Upper lobe of left lung (tissue), 4 donors: ENCODE measurements at regions not wholly inside any gene's neighbourhood (a gene's known extent, or its start where the extent isn't known, plus 50 kb on each side); places are given as distances from the start of the nearest gene placed in this dataset.

Experiments used
- EP300 ChIP-seq, 4 donors: sonication (generic); formaldehyde crosslinking; IDR thresholded peaks; one replicate each; pipeline ENCODE4 v1.5.1; 2017; ENCODE audit warnings: antibody characterized with exemption in 4 of 4, control low read depth in 2 of 4
- POLR2A ChIP-seq, 4 donors: fragments of 450-650 bp; IDR thresholded peaks; one replicate each; pipeline ENCODE4 v1.5.1; 2016 to 2017; ENCODE audit warnings: antibody characterized with exemption in 4 of 4, mild to moderate bottlenecking in 2 of 4
- TF ChIP-seq, protein P1 (sequence below), 6 experiments: fragments of 450-650 bp in 4 of 6; fragments of 200-600 bp in 2 of 6; sonication (generic) in 2 of 6; IDR thresholded peaks; one replicate each; pipeline ENCODE4 v1.5.1; 2016 to 2019; ENCODE audit warnings: antibody characterized with exemption in 6 of 6

GRCh38 chr10:22803261-22803885 is 89.0 kb upstream of the PIP4K2A start:
- TF ChIP-seq, protein P1, sequence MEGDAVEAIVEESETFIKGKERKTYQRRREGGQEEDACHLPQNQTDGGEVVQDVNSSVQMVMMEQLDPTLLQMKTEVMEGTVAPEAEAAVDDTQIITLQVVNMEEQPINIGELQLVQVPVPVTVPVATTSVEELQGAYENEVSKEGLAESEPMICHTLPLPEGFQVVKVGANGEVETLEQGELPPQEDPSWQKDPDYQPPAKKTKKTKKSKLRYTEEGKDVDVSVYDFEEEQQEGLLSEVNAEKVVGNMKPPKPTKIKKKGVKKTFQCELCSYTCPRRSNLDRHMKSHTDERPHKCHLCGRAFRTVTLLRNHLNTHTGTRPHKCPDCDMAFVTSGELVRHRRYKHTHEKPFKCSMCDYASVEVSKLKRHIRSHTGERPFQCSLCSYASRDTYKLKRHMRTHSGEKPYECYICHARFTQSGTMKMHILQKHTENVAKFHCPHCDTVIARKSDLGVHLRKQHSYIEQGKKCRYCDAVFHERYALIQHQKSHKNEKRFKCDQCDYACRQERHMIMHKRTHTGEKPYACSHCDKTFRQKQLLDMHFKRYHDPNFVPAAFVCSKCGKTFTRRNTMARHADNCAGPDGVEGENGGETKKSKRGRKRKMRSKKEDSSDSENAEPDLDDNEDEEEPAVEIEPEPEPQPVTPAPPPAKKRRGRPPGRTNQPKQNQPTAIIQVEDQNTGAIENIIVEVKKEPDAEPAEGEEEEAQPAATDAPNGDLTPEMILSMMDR (IDR thresholded peaks at IDR 0.05) = no peak
- TF ChIP-seq EP300 (IDR thresholded peaks at IDR 0.05) (no peak), POLR2A (IDR thresholded peaks at IDR 0.05) (no peak)
